GM12878 (cell line): ENCODE measurements at regions not wholly inside any gene's neighbourhood (a gene's known extent, or its start where the extent isn't known, plus 50 kb on each side); places are given as distances from the start of the nearest gene placed in this dataset.

Experiments used
- ATAC-seq: fragments of 200-7000 bp; cut with Tn5 transposase; 3 replicates; pipeline ENCODE4 v1.9.1; 2020; ENCODE audit warnings: mild to moderate bottlenecking, moderate library complexity
- BruUV-seq: library from RNA; stranded (reverse); fragments of 400-500 nt; replicated peaks from 2 replicates; lab custom pipeline; 2021; lab: Mats Ljungman, UMichigan
- CTCF ChIA-PET: fragments of 300-600 bp; sonication (Branson Sonifier 250); formaldehyde crosslinking; extraction: SDS; loops from one replicate; lab custom pipeline; 2021; ENCODE audit warnings: inconsistent platforms; lab: Yijun Ruan, JAX
- POLR2A ChIA-PET: fragments of 350-600 bp; formaldehyde crosslinking; extraction: SDS; loops from one replicate; lab custom pipeline; 2021; ENCODE audit warnings: inconsistent platforms; lab: Charles Lee
- RAD21 ChIA-PET: fragments of 300-600 bp; sonication (Branson Sonifier 250); formaldehyde crosslinking; loops from one replicate; lab custom pipeline; 2023; ENCODE audit warnings: antibody characterized with exemption; ENCODE audit not compliant: unreplicated experiment; lab: Charles Lee
- SMC1A ChIA-PET: fragments of 300-600 bp; sonication (Branson Sonifier 250); formaldehyde crosslinking; loops from one replicate; lab custom pipeline; 2023; ENCODE audit not compliant: unreplicated experiment, uncharacterized antibody; lab: Charles Lee
- DNase-seq: peaks from one replicate; pipeline ENCODE4 v3.0.0-alpha.2; 2011; ENCODE audit warnings: low read depth, low spot score
- FAIRE-seq: peaks from 3 replicates; lab custom pipeline; 2011; peaks lifted over from hg19 to GRCh38; lab: Jason Lieb, UNC
- H2AFZ ChIP-seq: 2 replicates; pipeline ENCODE4 v1.6.0; 2011; ENCODE audit warnings: low read depth, low read length, control low read depth; ENCODE audit not compliant: control insufficient read depth
- H3K27ac ChIP-seq: 2 replicates; pipeline ENCODE4 v1.5.1; 2011; ENCODE audit warnings: control low read depth; ENCODE audit not compliant: control insufficient read depth, insufficient read depth
- H3K27me3 ChIP-seq, 2 experiments: replicated peaks in 1 of 2; 2 replicates each; pipeline versions ENCODE4 v1.6.0 to v1.6.1; 2011; ENCODE audit warnings: low read length in 1 of 2; ENCODE audit not compliant: control insufficient read depth in 2 of 2, insufficient read depth in 2 of 2
- H3K36me3 ChIP-seq, 2 experiments: 2 replicates each; pipeline ENCODE4 v1.5.1; 2011; ENCODE audit warnings: low read length in 1 of 2; ENCODE audit not compliant: control insufficient read depth in 2 of 2, insufficient read depth in 2 of 2
- H3K4me1 ChIP-seq: 2 replicates; pipeline ENCODE4 v1.6.1; 2011; ENCODE audit warnings: mild to moderate bottlenecking, low read length, moderate library complexity, mixed read lengths; ENCODE audit not compliant: control insufficient read depth, insufficient read depth
- H3K4me2 ChIP-seq: 2 replicates; pipeline ENCODE4 v1.6.0; 2011; ENCODE audit warnings: control low read depth; ENCODE audit not compliant: control insufficient read depth, insufficient read depth
- H3K4me3 ChIP-seq: fragments of 200-600 bp; sonication (generic); 2 replicates; pipeline ENCODE4 v1.5.1; 2016
- H3K79me2 ChIP-seq: 2 replicates; pipeline ENCODE4 v1.6.0; 2011; ENCODE audit warnings: low read length; ENCODE audit not compliant: control insufficient read depth, insufficient read depth
- H3K9ac ChIP-seq: 2 replicates; pipeline ENCODE4 v1.8.0; 2011; ENCODE audit warnings: low read length, control low read depth, mixed read lengths; ENCODE audit not compliant: control insufficient read depth, insufficient read depth
- H3K9me3 ChIP-seq: replicated peaks from 3 replicates; pipeline ENCODE4 v1.5.1; 2011; ENCODE audit warnings: mild to moderate bottlenecking, low read length; ENCODE audit not compliant: control insufficient read depth, insufficient read depth
- H4K20me1 ChIP-seq: 2 replicates; pipeline ENCODE4 v1.6.0; 2011; ENCODE audit not compliant: control insufficient read depth, insufficient read depth
- EED ChIP-seq: sonication (generic); IDR thresholded peaks from 2 replicates; pipeline ENCODE4 v1.6.1; 2016; ENCODE audit warnings: antibody characterized with exemption, low read depth
- HDGF ChIP-seq: fragments of 450-650 bp; IDR thresholded peaks from 2 replicates; pipeline ENCODE4 v1.6.1; 2016; ENCODE audit warnings: antibody characterized with exemption
- IKZF2 ChIP-seq, 2 experiments: fragments of 450-650 bp; IDR thresholded peaks; 2 replicates each; pipeline ENCODE4 v1.6.1; 2017; ENCODE audit warnings: mild to moderate bottlenecking in 2 of 2, moderate library complexity in 2 of 2
- IRF4 ChIP-seq: IDR thresholded peaks from 2 replicates; pipeline ENCODE4 v1.6.1; 2011; ENCODE audit warnings: low read depth, low read length
- MTA2 ChIP-seq: fragments of 450-650 bp; IDR thresholded peaks from 2 replicates; pipeline ENCODE4 v1.6.1; 2016; ENCODE audit warnings: low read depth, mild to moderate bottlenecking, moderate library complexity
- PAX8 ChIP-seq: fragments of 450-650 bp; IDR thresholded peaks from 2 replicates; pipeline ENCODE4 v1.6.1; 2017; ENCODE audit warnings: mild to moderate bottlenecking, moderate library complexity
- POLR2A ChIP-seq: IDR thresholded peaks from 2 replicates; pipeline ENCODE4 v1.6.1; 2011; ENCODE audit warnings: low read depth, mild to moderate bottlenecking, low read length
- RAD21 ChIP-seq: IDR thresholded peaks from 2 replicates; pipeline ENCODE4 v1.6.1; 2011; ENCODE audit warnings: mild to moderate bottlenecking, low read depth, low read length, moderate library complexity; ENCODE audit not compliant: insufficient read depth
- RBBP5 ChIP-seq: fragments of 200-600 bp; sonication (generic); conservative IDR thresholded peaks from 2 replicates; pipeline ENCODE4 v1.6.1; 2016
- SREBF2 ChIP-seq: IDR thresholded peaks from 2 replicates; pipeline ENCODE4 v1.6.1; 2012; ENCODE audit warnings: mild to moderate bottlenecking, low read length
- STAT3 ChIP-seq: IDR thresholded peaks from 2 replicates; pipeline ENCODE4 v1.6.1; 2011; ENCODE audit warnings: low read depth, low read length, improper control_type of control experiment
- SUPT20H ChIP-seq: IDR thresholded peaks from 2 replicates; pipeline ENCODE4 v1.6.1; 2011; ENCODE audit warnings: low read depth, mild to moderate bottlenecking, low read length, moderate library complexity, borderline replicate concordance; ENCODE audit not compliant: control insufficient read depth
- WGBS: methylation state at CpG from one replicate; pipeline ENCODE4 v1.1.6; 2016; ENCODE audit warnings: low lambda C conversion rate; ENCODE audit not compliant: insufficient replicate concordance, insufficient coverage; ENCODE audit errors: missing lambda C conversion rate; 5-methylcytosine and 5-hydroxymethylcytosine counted together
- in situ Hi-C: fragments of 300-500 bp; cut with MboI; formaldehyde crosslinking; loops from 9 replicates; pipeline ENCODE4 v1.14.3; 2018; ENCODE audit warnings: mixed read lengths
- intact Hi-C: fragments of 100-400 bp; cut with micrococcal nuclease; formaldehyde crosslinking; loops from one replicate; pipeline ENCODE4 v1.14.2; 2022; ENCODE audit not compliant: unreplicated experiment
- TF ChIP-seq, protein P1 (sequence below): fragments of 450-650 bp; IDR thresholded peaks from 2 replicates; pipeline ENCODE4 v1.6.1; 2017; ENCODE audit warnings: mild to moderate bottlenecking, moderate library complexity
- TF ChIP-seq, protein P2 (sequence below): fragments of 450-650 bp; IDR thresholded peaks from 2 replicates; pipeline ENCODE4 v1.6.1; 2017; ENCODE audit warnings: antibody characterized with exemption, mild to moderate bottlenecking, moderate library complexity

DNA sequence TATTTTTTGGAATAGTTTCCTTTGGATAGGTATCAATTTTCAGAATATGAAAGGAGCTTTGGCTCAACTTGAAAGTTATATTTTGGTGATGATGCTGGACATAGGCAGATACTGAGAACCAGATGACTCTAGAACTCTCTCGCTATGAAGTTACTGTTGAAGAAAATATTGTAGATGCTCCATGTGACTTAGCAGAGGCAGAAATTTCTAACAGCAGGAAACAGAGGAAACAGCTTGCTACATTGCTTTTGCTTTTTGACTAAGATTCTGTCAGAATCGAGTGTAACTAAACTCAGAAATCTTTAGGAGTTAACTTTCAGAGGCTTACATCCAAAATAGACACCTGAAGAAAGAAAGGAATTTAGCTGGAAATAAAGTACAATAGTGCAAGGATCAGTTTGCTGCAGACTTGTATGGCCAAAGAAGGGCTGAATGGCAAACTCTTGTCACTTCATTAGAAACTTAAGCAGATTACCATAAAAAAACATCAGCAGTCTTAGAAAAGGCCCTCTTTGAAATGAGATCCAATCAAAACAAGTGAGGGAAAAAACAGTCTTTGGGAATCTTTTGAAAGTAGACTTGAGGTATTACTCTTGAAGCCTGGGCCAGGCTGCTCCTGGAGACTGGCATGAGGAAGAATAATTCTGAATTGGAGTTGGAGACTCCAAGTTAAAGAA, 911.8 kb downstream of the FSCB start (continued):
- TF ChIP-seq, protein P1, sequence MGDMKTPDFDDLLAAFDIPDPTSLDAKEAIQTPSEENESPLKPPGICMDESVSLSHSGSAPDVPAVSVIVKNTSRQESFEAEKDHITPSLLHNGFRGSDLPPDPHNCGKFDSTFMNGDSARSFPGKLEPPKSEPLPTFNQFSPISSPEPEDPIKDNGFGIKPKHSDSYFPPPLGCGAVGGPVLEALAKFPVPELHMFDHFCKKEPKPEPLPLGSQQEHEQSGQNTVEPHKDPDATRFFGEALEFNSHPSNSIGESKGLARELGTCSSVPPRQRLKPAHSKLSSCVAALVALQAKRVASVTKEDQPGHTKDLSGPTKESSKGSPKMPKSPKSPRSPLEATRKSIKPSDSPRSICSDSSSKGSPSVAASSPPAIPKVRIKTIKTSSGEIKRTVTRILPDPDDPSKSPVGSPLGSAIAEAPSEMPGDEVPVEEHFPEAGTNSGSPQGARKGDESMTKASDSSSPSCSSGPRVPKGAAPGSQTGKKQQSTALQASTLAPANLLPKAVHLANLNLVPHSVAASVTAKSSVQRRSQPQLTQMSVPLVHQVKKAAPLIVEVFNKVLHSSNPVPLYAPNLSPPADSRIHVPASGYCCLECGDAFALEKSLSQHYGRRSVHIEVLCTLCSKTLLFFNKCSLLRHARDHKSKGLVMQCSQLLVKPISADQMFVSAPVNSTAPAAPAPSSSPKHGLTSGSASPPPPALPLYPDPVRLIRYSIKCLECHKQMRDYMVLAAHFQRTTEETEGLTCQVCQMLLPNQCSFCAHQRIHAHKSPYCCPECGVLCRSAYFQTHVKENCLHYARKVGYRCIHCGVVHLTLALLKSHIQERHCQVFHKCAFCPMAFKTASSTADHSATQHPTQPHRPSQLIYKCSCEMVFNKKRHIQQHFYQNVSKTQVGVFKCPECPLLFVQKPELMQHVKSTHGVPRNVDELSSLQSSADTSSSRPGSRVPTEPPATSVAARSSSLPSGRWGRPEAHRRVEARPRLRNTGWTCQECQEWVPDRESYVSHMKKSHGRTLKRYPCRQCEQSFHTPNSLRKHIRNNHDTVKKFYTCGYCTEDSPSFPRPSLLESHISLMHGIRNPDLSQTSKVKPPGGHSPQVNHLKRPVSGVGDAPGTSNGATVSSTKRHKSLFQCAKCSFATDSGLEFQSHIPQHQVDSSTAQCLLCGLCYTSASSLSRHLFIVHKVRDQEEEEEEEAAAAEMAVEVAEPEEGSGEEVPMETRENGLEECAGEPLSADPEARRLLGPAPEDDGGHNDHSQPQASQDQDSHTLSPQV, result no peak
- TF ChIP-seq STAT3 (no peak), RBBP5 (no peak), MTA2 (no peak)
- TF ChIP-seq, protein P2, sequence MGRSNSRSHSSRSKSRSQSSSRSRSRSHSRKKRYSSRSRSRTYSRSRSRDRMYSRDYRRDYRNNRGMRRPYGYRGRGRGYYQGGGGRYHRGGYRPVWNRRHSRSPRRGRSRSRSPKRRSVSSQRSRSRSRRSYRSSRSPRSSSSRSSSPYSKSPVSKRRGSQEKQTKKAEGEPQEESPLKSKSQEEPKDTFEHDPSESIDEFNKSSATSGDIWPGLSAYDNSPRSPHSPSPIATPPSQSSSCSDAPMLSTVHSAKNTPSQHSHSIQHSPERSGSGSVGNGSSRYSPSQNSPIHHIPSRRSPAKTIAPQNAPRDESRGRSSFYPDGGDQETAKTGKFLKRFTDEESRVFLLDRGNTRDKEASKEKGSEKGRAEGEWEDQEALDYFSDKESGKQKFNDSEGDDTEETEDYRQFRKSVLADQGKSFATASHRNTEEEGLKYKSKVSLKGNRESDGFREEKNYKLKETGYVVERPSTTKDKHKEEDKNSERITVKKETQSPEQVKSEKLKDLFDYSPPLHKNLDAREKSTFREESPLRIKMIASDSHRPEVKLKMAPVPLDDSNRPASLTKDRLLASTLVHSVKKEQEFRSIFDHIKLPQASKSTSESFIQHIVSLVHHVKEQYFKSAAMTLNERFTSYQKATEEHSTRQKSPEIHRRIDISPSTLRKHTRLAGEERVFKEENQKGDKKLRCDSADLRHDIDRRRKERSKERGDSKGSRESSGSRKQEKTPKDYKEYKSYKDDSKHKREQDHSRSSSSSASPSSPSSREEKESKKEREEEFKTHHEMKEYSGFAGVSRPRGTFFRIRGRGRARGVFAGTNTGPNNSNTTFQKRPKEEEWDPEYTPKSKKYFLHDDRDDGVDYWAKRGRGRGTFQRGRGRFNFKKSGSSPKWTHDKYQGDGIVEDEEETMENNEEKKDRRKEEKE, result no peak

DNA sequence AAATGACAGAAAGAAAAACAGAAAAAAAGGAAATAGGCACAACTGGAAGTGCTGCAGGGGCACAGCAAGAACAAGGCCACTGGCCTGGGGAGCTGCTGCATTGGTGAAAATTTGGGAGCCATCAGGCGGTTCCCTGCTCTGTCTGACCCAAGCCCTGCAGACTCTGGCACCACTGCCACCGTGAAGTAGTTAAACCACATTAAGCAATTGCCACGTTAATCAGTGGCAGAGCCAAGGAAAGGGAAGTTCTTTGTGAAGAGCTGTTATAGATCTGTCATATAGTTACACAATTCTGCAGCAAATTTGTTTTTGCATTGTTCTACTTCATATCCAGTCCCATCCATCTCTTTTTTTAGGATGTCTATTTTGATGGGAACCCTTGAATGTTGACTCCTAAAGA, 915.3 kb downstream of the FSCB start:
- no peak overlapping the region for H3K4me3 ChIP-seq
- TF ChIP-seq RAD21 (no peak), POLR2A (no peak), IRF4 (no peak), SUPT20H (no peak), PAX8 (no peak), EED (no peak), SREBF2 (no peak), IKZF2 (IDR thresholded peaks at IDR 0.05) (no peak), HDGF (no peak)

More for the DNA sequence above, 915.3 kb downstream of the FSCB start:
- ChIA-PET SMC1A (no interaction called here), POLR2A (no interaction called here), RAD21 (no interaction called here), CTCF (no interaction called here)
- H3K9me3 ChIP-seq, result no peaks in the 10 kb centered on the region
- 0% methylated on average over 3 of the region's 3 CpGs for WGBS
- in situ Hi-C loops (no loop called here), intact Hi-C loops (no loop called here)
- H3K4me2 ChIP-seq, result no peak overlapping the region
- no peak overlapping the region for H2AFZ ChIP-seq
- ATAC-seq (no peak), DNase-seq (no peak), FAIRE-seq (no peak)
- H4K20me1 ChIP-seq, result no peaks in the 10 kb centered on the region
- H3K36me3 ChIP-seq, result no peaks in the 10 kb centered on the region
- H3K4me1 ChIP-seq, result no peaks in the 10 kb centered on the region
- H3K27ac ChIP-seq, result no peak overlapping the region
- H3K27me3 ChIP-seq, result no peaks in the 10 kb centered on the region
- no peaks in the 10 kb centered on the region for H3K79me2 ChIP-seq
- no TSS peak for BruUV-seq
- no peak overlapping the region for H3K9ac ChIP-seq
